Prostate gland (tissue), 2 donors: ENCODE measurements at regions not wholly inside any gene's neighbourhood (a gene's known extent, or its start where the extent isn't known, plus 50 kb on each side); places are given as distances from the start of the nearest gene placed in this dataset.
A peak's percentile ranks its signal among the peaks of the same experiment; 100 is the strongest.

ENCODE experiments used
- DNase-seq: peaks from one replicate; pipeline ENCODE4 v3.0.0-alpha.2; 2019; ENCODE audit warnings: low spot score
- H3K27ac ChIP-seq, 2 donors: fragments of 200-600 bp; sonication (generic); 2 replicates each; pipeline ENCODE4 v1.5.1; 2017 to 2019
- H3K27me3 ChIP-seq: fragments of 200-600 bp; sonication (generic); replicated peaks from 2 replicates; pipeline ENCODE4 v1.5.1; 2019; ENCODE audit not compliant: insufficient read depth
- H3K36me3 ChIP-seq, 2 donors: fragments of 200-600 bp; sonication (generic); 1 replicate in 1 of 2; 2 replicates in 1 of 2; pipeline versions ENCODE4 v1.5.1 to v1.8.1; 2017 to 2019
- H3K4me1 ChIP-seq: fragments of 200-600 bp; sonication (generic); replicated peaks from 2 replicates; pipeline ENCODE4 v1.5.1; 2019
- H3K4me3 ChIP-seq, 2 donors: fragments of 200-600 bp; sonication (generic); 2 replicates each; pipeline ENCODE4 v1.5.1; 2017 to 2019
- H3K9me3 ChIP-seq: fragments of 200-600 bp; sonication (generic); 2 replicates; pipeline ENCODE4 v1.5.1; 2017
- POLR2A ChIP-seq: fragments of 450-650 bp; IDR thresholded peaks from one replicate; pipeline ENCODE4 v1.6.1; 2016; ENCODE audit warnings: antibody characterized with exemption, mild to moderate bottlenecking
- POLR2AphosphoS5 ChIP-seq: sonication (generic); formaldehyde crosslinking; IDR thresholded peaks from one replicate; pipeline ENCODE4 v1.6.1; 2017; ENCODE audit warnings: antibody characterized with exemption
- WGBS: methylation state at CpG from one replicate; pipeline ENCODE4 v1.1.5; 2018; 5-methylcytosine and 5-hydroxymethylcytosine counted together
- intact Hi-C: fragments of 100-400 bp; cut with DNase I; formaldehyde crosslinking; loops from one replicate; pipeline ENCODE4 v1.14.2; 2022
- TF ChIP-seq, protein P1 (sequence below), 4 experiments: fragments of 200-600 bp in 2 of 4; fragments of 450-650 bp in 2 of 4; sonication (generic) in 2 of 4; IDR thresholded peaks; 1 replicate in 3 of 4; 2 replicates in 1 of 4; pipeline ENCODE4 v1.5.1; 2016 to 2019; ENCODE audit warnings: antibody characterized with exemption in 4 of 4, mild to moderate bottlenecking in 2 of 4, moderate library complexity in 2 of 4

DNA sequence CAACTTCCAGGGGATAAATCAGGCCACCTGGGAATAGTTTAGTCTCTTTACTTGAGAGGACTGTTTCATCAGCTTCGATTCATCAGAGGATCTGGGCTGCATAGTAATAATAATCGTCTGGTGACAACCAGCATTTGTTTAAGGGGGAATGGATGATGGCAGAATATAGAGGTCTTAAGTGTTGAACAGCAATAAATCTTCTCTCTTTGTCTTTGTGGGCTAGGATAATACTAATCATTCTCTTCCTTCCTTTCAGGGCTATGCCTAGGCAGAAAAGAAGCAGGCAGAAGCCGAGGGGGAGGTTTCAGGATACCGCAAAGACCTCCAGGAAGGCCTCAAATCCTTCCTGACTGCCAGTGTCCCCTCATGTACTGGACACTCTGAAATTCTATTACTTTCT lies 150.4 kb upstream of the GAREM1 start:
- DNase-seq, result no peak
- intact Hi-C loops, result no loop called here

GRCh38 chr18:32618546-32618945 lies 147.9 kb upstream of the GAREM1 start:
- peaks cover 2% of the 10 kb centered on the region for H3K27me3 ChIP-seq

More for the DNA sequence above, 150.4 kb upstream of the GAREM1 start:
- Histone ChIP-seq H3K36me3 (no peaks in the 10 kb centered on the region), H3K4me3 (no peak overlapping the region), H3K27ac (no peak overlapping the region), H3K4me1 (no peaks in the 10 kb centered on the region), H3K9me3 (no peaks in the 10 kb centered on the region), H3K27me3 (peaks cover 2% of the 10 kb centered on the region)
- TF ChIP-seq POLR2A (no peak), POLR2AphosphoS5 (no peak)
- TF ChIP-seq, protein P1, sequence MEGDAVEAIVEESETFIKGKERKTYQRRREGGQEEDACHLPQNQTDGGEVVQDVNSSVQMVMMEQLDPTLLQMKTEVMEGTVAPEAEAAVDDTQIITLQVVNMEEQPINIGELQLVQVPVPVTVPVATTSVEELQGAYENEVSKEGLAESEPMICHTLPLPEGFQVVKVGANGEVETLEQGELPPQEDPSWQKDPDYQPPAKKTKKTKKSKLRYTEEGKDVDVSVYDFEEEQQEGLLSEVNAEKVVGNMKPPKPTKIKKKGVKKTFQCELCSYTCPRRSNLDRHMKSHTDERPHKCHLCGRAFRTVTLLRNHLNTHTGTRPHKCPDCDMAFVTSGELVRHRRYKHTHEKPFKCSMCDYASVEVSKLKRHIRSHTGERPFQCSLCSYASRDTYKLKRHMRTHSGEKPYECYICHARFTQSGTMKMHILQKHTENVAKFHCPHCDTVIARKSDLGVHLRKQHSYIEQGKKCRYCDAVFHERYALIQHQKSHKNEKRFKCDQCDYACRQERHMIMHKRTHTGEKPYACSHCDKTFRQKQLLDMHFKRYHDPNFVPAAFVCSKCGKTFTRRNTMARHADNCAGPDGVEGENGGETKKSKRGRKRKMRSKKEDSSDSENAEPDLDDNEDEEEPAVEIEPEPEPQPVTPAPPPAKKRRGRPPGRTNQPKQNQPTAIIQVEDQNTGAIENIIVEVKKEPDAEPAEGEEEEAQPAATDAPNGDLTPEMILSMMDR (IDR thresholded peaks at IDR 0.05), result no peak
- 69% methylated on average over 4 of the region's 4 CpGs for WGBS

DNA sequence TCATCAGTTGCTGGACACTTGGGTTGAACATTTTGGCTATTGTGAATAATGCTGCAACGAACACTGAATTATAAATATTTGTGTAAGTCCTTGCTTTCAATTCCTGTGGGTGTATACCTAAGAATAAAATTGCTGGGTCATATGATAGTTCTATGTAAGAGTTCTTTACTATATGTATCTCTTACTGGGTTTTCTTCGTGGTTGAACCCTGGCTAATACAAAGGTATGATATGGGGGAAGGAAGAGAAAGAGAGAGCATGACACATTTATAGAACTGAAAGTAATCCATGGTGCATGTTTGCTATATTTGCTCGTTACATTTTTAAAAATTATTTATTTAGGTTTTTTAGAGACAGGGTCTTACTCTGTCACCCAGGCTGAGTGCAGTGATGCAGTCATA lies 143.1 kb upstream of the GAREM1 start:
- H3K4me3 ChIP-seq, result no peak overlapping the region
- no peaks in the 10 kb centered on the region for H3K36me3 ChIP-seq
- no peak for DNase-seq
- TF ChIP-seq POLR2AphosphoS5 (no peak), POLR2A (no peak)
- TF ChIP-seq, protein P1 (IDR thresholded peaks at IDR 0.05), result no peak
- H3K27me3 ChIP-seq, result peaks cover 4% of the 10 kb centered on the region
- no peak overlapping the region for H3K27ac ChIP-seq
- intact Hi-C loops, result no loop called here
- no peaks in the 10 kb centered on the region for H3K9me3 ChIP-seq
- H3K4me1 ChIP-seq, result no peaks in the 10 kb centered on the region
- 67% methylated on average over 3 of the region's 3 CpGs for WGBS

More at GRCh38 chr18:32618546-32618945, 147.9 kb upstream of the GAREM1 start:
- WGBS, result 96% methylated on average over 4 of the region's 4 CpGs
- Histone ChIP-seq H3K9me3 (no peaks in the 10 kb centered on the region), H3K36me3 (no peaks in the 10 kb centered on the region), H3K4me1 (no peaks in the 10 kb centered on the region), H3K4me3 (no peak overlapping the region), H3K27ac (no peak overlapping the region)
- intact Hi-C loops, result no loop called here
- no peak for DNase-seq
- TF ChIP-seq, protein P1 (IDR thresholded peaks at IDR 0.05), result no peak
- TF ChIP-seq POLR2A (no peak), POLR2AphosphoS5 (no peak)

DNA sequence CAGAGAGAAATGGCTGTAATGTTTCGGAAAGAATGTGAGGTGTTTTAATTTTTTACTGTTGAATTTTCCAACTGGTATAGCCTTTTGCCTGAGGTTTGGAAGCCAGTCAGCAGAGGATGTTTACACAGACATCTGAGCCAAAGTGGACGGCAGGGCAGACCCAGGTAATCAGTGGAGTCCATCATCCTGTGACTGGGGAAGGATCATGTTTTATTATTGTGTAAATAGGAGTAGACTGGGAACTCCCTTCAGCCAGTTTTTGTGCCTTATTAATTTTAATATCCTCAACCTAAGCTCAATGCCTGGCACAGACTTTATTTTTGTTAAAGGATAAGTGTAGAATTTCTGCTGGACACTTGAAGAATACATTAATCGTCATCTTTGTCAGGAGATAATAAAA lies 142.0 kb upstream of the GAREM1 start:
- intact Hi-C loops, result no loop called here
- no peaks in the 10 kb centered on the region for H3K4me1 ChIP-seq
- H3K27ac ChIP-seq, result no peak overlapping the region
- TF ChIP-seq POLR2AphosphoS5, result peak; percentile 93
- TF ChIP-seq, protein P1 (IDR thresholded peaks at IDR 0.05), result no peak
- H3K27me3 ChIP-seq, result peaks cover 4% of the 10 kb centered on the region
- 19% methylated on average over 3 of the region's 3 CpGs for WGBS
- H3K36me3 ChIP-seq, result no peaks in the 10 kb centered on the region
- H3K9me3 ChIP-seq, result no peaks in the 10 kb centered on the region
- no peak overlapping the region for H3K4me3 ChIP-seq
- DNase-seq, result peak; percentile 84

DNA sequence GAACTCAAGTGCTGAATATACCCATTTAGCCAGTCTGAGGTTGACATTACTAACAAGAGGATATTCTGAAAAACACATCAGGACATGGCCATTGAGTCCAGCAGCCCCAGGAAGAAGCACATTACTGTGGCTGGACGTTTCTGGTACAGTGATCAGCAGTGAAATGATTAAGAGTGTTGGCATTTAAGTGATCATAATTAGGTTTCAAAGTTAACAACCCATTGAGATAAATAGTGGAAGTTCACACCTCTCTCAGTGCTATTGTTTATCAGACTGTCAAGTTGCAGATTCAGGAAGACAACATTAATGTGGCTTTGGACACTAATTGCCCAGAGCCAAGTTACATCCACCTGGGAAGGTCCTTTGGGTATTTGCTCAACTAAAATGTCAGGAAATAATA lies 139.5 kb upstream of the GAREM1 start:
- DNase-seq, result no peak
- intact Hi-C loops, result no loop called here
- H3K27ac ChIP-seq, result no peak overlapping the region
- 33% methylated on average over 1 of the region's 1 CpG for WGBS
- no peaks in the 10 kb centered on the region for H3K9me3 ChIP-seq
- H3K27me3 ChIP-seq, result peaks cover 4% of the 10 kb centered on the region
- H3K36me3 ChIP-seq, result no peaks in the 10 kb centered on the region
- H3K4me1 ChIP-seq, result no peaks in the 10 kb centered on the region
- no peak for TF ChIP-seq POLR2AphosphoS5
- TF ChIP-seq, protein P1 (IDR thresholded peaks at IDR 0.05), result no peak
- TF ChIP-seq POLR2A, result no peak
- H3K4me3 ChIP-seq, result no peak overlapping the region
